GM21723 (cell line): ENCODE measurements at regions not wholly inside any gene's neighbourhood (a gene's known extent, or its start where the extent isn't known, plus 50 kb on each side); places are given as distances from the start of the nearest gene placed in this dataset.

Source experiments
- ATAC-seq: cut with Tn5 transposase; IDR thresholded peaks from one replicate; pipeline ENCODE4 v1.9.1; 2021; ENCODE audit warnings: mild to moderate bottlenecking, moderate library complexity; ENCODE audit not compliant: unreplicated experiment

- ATAC-seq: no peak
Observed at GRCh38 chr17:79261355-79262072, 186.9 kb downstream of the ENGASE start.

- no peak for ATAC-seq
Observed at GRCh38 chr17:79258843-79259242, 184.2 kb downstream of the ENGASE start.

- ATAC-seq: no peak
Observed at GRCh38 chr17:79258041-79258440, 183.4 kb downstream of the ENGASE start.

- ATAC-seq: no peak
Observed at GRCh38 chr17:79255926-79256585, 181.4 kb downstream of the ENGASE start.

DNA sequence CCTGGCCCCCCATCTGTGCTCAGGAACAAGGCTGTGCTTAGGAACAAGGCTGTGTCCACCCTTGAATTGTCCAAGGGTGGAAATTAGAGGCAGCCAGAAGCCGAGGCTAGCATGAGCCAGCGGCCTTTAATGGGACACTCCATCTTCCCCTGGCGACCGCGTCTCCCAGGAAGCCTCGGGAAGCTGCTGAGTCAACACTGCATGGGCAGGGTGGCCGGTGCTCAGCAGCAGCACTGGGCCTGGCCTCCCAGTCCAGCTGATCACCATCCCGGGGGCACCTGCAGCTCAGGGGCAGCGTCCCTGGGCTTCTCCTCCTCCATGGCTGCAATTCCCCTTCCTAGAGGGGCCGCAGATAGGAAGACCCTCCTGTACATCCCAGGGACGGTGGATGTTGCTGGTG, 180.8 kb downstream of the ENGASE start:
- no peak for ATAC-seq

DNA sequence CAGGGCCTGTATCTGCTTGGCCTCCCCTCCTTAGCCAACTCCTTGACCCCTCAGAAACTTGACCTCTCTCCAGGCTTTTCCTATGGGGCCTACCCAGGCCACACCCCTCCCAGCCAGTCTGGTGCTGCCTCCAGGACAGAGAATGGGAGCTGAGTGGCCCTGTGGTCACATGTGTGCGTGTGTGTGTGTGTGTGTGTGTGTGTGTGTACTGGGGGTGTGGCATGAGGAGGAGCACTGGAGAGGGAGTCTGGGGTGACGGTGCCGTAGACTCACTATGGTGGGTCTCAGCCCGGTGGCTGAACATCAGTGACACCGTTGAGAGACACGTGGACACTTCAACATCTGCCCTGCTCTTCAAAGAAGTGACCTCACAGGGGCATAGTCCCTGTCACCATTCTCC, 180.4 kb downstream of the ENGASE start:
- no peak for ATAC-seq

DNA sequence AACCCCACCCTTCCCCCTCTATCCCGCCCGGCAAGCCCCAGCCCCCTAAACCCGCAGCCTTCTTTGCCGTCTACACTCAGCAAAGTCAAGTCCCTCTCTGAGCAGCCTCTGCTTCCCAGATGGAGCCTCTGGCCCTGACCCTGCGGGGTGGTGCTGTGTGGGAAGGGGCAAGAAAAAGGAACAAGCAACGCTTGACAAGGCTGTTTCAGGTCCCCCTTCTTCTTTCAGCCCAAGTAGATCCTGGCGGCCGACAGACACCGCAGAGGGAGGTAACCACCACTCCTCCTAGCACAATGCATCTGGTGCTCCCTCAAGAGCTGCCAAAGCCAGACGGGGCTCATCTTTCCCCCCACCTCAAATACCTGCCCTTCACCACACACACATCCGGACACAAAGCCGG, 178.3 kb downstream of the ENGASE start:
- ATAC-seq: no peak

DNA sequence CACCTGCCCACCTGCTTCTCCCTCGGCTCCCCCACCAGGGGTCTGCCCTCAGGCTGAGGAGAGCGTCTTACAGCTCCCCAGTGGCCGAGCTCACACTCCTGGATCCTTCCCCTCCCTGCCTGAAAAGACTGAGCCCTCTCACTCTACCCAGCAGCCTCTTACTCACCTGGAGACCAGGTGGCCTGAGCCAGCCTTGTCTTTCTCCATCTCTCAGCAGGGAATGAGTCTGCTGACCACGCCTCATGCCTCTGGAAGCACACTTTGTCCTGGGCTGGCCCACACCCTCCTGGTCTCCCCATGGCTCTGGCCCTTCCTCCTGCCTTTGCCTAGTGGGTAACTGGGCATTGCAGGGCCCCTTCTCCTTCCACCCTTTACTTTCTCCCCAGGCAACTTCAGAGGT, 177.2 kb downstream of the ENGASE start:
- no peak for ATAC-seq

- ATAC-seq: no peak
Observed at GRCh38 chr17:79249929-79250521, 175.4 kb downstream of the ENGASE start.

GRCh38 chr17:79248843-79249493, 174.3 kb downstream of the ENGASE start:
- ATAC-seq: no peak

DNA sequence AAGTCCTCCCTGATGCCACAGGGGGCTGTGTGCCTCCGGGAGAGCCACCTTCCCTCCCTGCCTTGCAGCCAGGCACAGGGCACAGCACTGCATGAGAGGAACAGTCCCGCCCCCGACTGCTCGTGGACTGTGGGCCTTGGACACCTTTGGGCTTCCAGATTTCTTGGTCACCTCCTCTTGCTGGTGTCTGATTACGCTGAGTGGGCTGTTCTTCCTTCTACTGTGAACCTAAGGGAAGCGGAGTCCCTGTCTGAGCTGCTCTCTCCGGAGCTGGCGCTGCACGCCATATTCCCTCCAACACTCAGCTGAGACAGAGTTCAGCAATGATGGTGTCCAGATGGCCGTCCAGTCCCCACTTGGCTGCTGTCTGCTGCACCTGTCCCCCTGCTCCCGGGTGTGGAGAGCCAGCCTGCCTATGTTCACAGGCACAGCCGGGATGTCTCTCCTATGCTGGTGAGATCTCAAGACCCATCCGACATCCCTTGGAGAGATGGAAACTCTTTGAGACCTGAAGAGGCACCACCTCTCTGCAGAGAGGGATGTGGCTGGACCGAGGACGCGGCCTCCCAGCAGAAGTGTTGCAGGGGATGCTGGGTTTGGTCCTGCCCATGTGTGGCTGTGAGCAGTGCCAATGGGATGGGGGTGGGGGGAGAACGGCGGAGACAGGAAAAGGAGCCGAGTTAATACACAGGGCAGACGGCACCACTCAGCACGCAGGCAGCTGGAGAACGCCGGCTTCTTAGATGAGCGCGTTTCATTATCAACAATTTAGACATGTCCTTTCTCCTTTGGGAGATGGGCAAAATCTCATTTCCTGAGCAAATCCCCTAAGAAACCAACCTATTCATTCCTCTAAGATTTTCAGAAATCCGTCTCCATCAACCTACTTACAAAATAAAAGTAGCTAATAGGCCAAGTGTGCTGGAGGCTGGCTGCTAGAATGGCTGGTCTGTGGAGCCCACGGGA, 171.9 kb downstream of the ENGASE start:
- ATAC-seq: no peak

GRCh38 chr17:79244665-79245064, 170.0 kb downstream of the ENGASE start:
- ATAC-seq: no peak

GRCh38 chr17:79243996-79244395, 169.4 kb downstream of the ENGASE start:
- ATAC-seq: no peak

- no peak for ATAC-seq
Observed at GRCh38 chr17:79243603-79243990, 169.0 kb downstream of the ENGASE start.

GRCh38 chr17:79242873-79243602, 168.4 kb downstream of the ENGASE start:
- ATAC-seq: no peak

DNA sequence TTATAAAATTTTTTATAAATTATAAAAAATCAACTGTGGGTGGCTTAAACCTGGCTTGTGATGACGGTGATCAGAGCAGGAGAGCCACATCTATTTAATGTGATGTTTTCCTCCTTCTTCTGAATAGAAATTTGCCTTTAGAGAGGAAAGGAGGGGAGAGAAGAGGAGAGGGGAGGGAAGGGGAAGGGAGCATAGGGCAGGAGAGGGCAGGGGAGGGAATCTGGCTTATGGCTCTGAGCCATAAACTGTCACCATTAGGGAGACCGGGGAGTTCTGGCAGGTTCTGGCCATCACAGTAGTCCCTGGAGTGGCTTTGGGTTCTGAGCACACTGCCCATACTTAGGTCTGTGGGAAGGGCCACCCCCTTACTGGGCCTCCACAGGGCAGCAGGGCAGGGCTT, 167.8 kb downstream of the ENGASE start:
- ATAC-seq: no peak

- ATAC-seq: no peak
Observed at GRCh38 chr17:79241616-79242015, 167.0 kb downstream of the ENGASE start.

DNA sequence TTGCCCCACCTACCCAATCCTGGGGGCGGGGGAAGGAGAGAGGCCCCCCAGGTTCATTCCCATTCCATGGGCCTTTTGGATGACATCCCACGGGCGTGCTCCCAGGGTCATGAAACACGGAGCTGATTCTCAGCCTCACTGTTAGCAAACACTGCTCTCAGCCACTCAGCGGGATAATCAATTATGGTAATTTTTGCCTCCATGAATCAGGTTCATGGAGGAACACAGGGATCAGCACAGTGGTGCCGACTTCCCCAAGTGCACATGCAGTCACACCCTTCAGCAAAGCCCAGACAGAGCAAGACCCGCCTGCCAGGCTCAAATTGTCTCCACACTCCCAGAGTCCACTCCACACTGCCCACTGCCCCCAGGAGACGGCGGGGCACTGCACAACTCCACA, 164.6 kb downstream of the ENGASE start:
- no peak for ATAC-seq

DNA sequence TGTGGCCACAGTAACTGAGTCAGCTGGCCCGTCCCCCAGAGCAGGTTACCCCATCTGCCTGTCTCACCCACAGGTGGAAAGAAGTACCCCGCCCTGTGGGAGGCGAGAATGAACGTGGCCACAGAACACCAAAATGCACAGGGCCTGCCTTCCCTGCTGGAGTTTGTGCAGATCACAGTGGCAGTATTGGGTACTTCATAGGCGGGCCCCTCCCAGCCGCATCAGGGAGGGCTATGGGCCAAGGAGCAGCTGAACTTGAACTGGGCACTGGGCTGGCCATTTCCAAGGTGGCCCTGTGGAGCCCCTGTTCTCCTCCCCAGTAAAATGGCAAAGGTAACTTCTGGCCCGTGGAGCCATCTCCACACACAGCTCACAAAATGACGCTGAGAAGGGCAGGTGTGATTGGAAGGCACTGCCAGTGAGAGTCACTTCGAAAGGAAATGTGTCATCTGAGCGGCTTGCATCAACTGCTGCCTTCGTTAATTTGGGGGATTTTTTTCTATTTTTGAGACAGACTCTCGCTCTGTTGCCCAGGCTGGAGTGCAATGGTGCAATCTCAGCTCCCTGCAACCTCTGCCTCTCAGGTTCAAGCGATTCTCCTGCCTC, 162.9 kb downstream of the ENGASE start:
- ATAC-seq: no peak

DNA sequence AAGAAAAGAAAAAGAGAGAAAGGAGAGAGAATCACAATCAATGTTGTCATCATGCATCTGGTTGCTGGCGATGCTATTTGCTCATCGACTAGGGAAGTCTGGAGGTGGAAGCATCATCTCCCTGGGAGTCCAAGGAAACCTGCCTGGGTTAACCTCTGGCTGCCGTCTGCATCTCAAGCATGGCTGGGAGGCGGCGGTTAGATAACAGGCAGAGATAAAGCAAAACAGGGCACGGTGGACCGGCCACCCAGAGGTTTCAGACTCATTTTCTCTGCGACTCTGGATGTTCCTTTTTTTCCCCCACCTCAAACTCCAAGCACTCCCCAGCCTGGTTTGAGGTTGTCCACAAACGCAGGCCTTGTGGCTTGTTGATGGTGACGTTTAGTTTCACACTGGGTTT, 161.2 kb downstream of the ENGASE start:
- no peak for ATAC-seq
